ENCODE measurements at regions not wholly inside any gene's neighbourhood (a gene's known extent, or its start where the extent isn't known, plus 50 kb on each side); places are given as distances from the start of the nearest gene placed in this dataset.
"Not testable (repeated sequence)": the region's sequence is repeated elsewhere in the genome, so short reads cannot be mapped to it uniquely, and the experiment has no call there.

- DNase-seq (ENCODE audit: low read depth in 2 of 2) = no peak
These were observed 152.8 kb downstream of the TFCP2L1 start for GRCh38 chr2:121132054-121132761.

- DNase-seq (ENCODE audit: low read depth in 2 of 2) = no peak
These were observed 152.3 kb downstream of the TFCP2L1 start for GRCh38 chr2:121132762-121133107.

GRCh38 chr2:121133551-121134319 is 151.3 kb downstream of the TFCP2L1 start:
- no peak for DNase-seq (ENCODE audit: low read depth in 2 of 2)

GRCh38 chr2:121134728-121135127 is 150.3 kb downstream of the TFCP2L1 start:
- DNase-seq (ENCODE audit: low read depth in 2 of 2) = no peak

- no peak for DNase-seq (ENCODE audit: low read depth in 2 of 2)
These were observed 149.7 kb downstream of the TFCP2L1 start for GRCh38 chr2:121135168-121135853.

- no peak for DNase-seq (ENCODE audit: low read depth in 2 of 2)
These were observed 148.7 kb downstream of the TFCP2L1 start for GRCh38 chr2:121136323-121136722.

- no peak for DNase-seq (ENCODE audit: low read depth in 2 of 2)
These were observed 147.4 kb downstream of the TFCP2L1 start for GRCh38 chr2:121137571-121137970.

- no peak for DNase-seq (ENCODE audit: low read depth in 2 of 2)
These were observed 144.3 kb downstream of the TFCP2L1 start for GRCh38 chr2:121140734-121141133.

GRCh38 chr2:121142452-121142851 is 142.6 kb downstream of the TFCP2L1 start:
- no peak for DNase-seq (ENCODE audit: low read depth in 2 of 2)

GRCh38 chr2:121144111-121144510 is 140.9 kb downstream of the TFCP2L1 start:
- no peak for DNase-seq (ENCODE audit: low read depth in 2 of 2)

- DNase-seq (ENCODE audit: low read depth in 2 of 2) = no peak
These were observed 138.4 kb downstream of the TFCP2L1 start for GRCh38 chr2:121146630-121147029.

GRCh38 chr2:121147766-121148165 is 137.2 kb downstream of the TFCP2L1 start:
- no peak for DNase-seq (ENCODE audit: low read depth in 2 of 2)

- no peak for DNase-seq (ENCODE audit: low read depth in 2 of 2)
These were observed 136.5 kb downstream of the TFCP2L1 start for GRCh38 chr2:121148481-121148880.

GRCh38 chr2:121149384-121149783 is 135.6 kb downstream of the TFCP2L1 start:
- DNase-seq (ENCODE audit: low read depth in 2 of 2) = no peak

GRCh38 chr2:121150126-121150525 is 134.9 kb downstream of the TFCP2L1 start:
- no peak for DNase-seq (ENCODE audit: low read depth in 2 of 2)

GRCh38 chr2:121150713-121151112 is 134.3 kb downstream of the TFCP2L1 start:
- DNase-seq (ENCODE audit: low read depth in 2 of 2) = no peak

- no peak for DNase-seq (ENCODE audit: low read depth in 2 of 2)
These were observed 133.5 kb downstream of the TFCP2L1 start for GRCh38 chr2:121151311-121152109.

- DNase-seq (ENCODE audit: low read depth in 2 of 2) = no peak
These were observed 132.1 kb downstream of the TFCP2L1 start for GRCh38 chr2:121152861-121153260.

GRCh38 chr2:121153516-121153915 is 131.5 kb downstream of the TFCP2L1 start:
- no peak for DNase-seq (ENCODE audit: low read depth in 2 of 2)

- DNase-seq (ENCODE audit: low read depth in 2 of 2) = no peak
These were observed 129.4 kb downstream of the TFCP2L1 start for GRCh38 chr2:121155502-121156056.

- not testable (repeated sequence) for DNase-seq (ENCODE audit: low read depth in 2 of 2)
These were observed 127.5 kb downstream of the TFCP2L1 start for GRCh38 chr2:121157481-121157880.
